SK-N-SH (cell line): ENCODE measurements at regions not wholly inside any gene's neighbourhood (a gene's known extent, or its start where the extent isn't known, plus 50 kb on each side); places are given as distances from the start of the nearest gene placed in this dataset.
"Not testable (repeated sequence)": the region's sequence is repeated elsewhere in the genome, so short reads cannot be mapped to it uniquely, and the experiment has no call there.

Experiments
- CTCF ChIA-PET: fragments of 300-600, 350-600 bp; formaldehyde crosslinking; extraction: SDS; loops from one replicate; lab custom pipeline; 2021; lab: Yijun Ruan, JAX
- POLR2A ChIA-PET: fragments of 350-600 bp; sonication (Branson Sonifier 250); formaldehyde crosslinking; extraction: SDS; loops from one replicate; lab custom pipeline; 2020; ENCODE audit warnings: antibody characterized with exemption, inconsistent platforms; lab: Yijun Ruan, JAX
- DNase-seq: peaks from one replicate; pipeline ENCODE4 v3.0.0; 2012
- H2AFZ ChIP-seq: fragments of 200-600 bp; sonication (generic); 2 replicates; pipeline ENCODE4 v1.8.1; 2016; ENCODE audit warnings: antibody characterized with exemption, mild to moderate bottlenecking, low read depth
- H3F3A ChIP-seq: fragments of 200-600 bp; sonication (generic); replicated peaks from 2 replicates; pipeline ENCODE3; 2016; ENCODE audit warnings: antibody characterized with exemption, mild to moderate bottlenecking; ENCODE audit not compliant: insufficient read depth
- H3K27ac ChIP-seq, 2 experiments: fragments of 200-500 bp in 1 of 2; fragments of 200-600 bp in 1 of 2; sonication (Bioruptor generic) in 1 of 2; sonication (generic), shearing (Covaris generic) in 1 of 2; 2 replicates each; pipeline versions ENCODE4 v1.5.1 to v1.6.1; 2014 to 2016; ENCODE audit warnings: low read depth in 2 of 2, inconsistent platforms in 1 of 2, low read length in 1 of 2, mild to moderate bottlenecking in 1 of 2, mixed read lengths in 1 of 2
- H3K27me3 ChIP-seq: fragments of 200-600 bp; sonication (generic), shearing (Covaris generic); 2 replicates; pipeline ENCODE4 v1.6.1; 2016; ENCODE audit warnings: mixed run types; ENCODE audit not compliant: insufficient read depth
- H3K36me3 ChIP-seq, 2 experiments: fragments of 200-500 bp in 1 of 2; fragments of 200-600 bp in 1 of 2; sonication (Bioruptor generic) in 1 of 2; sonication (generic) in 1 of 2; replicated peaks in 1 of 2; 2 replicates each; pipeline versions ENCODE3 to v1.5.1; 2014 to 2016; ENCODE audit warnings: low read length in 1 of 2, mild to moderate bottlenecking in 1 of 2; ENCODE audit not compliant: insufficient read depth in 2 of 2, control insufficient read depth in 1 of 2
- H3K4me1 ChIP-seq, 2 experiments: fragments of 200-500 bp in 1 of 2; fragments of 200-600 bp in 1 of 2; sonication (Bioruptor generic) in 1 of 2; sonication (generic), shearing (Covaris generic) in 1 of 2; 2 replicates each; pipeline versions ENCODE4 v1.5.1 to v1.6.1; 2014 to 2016; ENCODE audit warnings: low read depth in 1 of 2, low read length in 1 of 2, mixed run types in 1 of 2; ENCODE audit not compliant: insufficient read depth in 2 of 2, control insufficient read depth in 1 of 2
- H3K4me2 ChIP-seq: fragments of 200-600 bp; sonication (generic), shearing (Covaris generic); 2 replicates; pipeline ENCODE4 v1.6.1; 2017; ENCODE audit warnings: mixed run types
- H3K4me3 ChIP-seq, 2 experiments: fragments of 200-500 bp in 1 of 2; fragments of 200-600 bp in 1 of 2; sonication (Bioruptor generic) in 1 of 2; sonication (generic), shearing (Covaris generic) in 1 of 2; 2 replicates each; pipeline versions ENCODE4 v1.5.1 to v1.8.1; 2014 to 2016; ENCODE audit warnings: low read depth in 2 of 2, inconsistent platforms in 1 of 2, low read length in 1 of 2, mild to moderate bottlenecking in 1 of 2, mixed read lengths in 1 of 2, moderate library complexity in 1 of 2
- H3K79me2 ChIP-seq: fragments of 200-600 bp; sonication (generic); 2 replicates; pipeline ENCODE4 v1.8.1; 2017; ENCODE audit warnings: mild to moderate bottlenecking; ENCODE audit not compliant: insufficient read depth
- H3K9ac ChIP-seq: fragments of 200-600 bp; sonication (generic); 2 replicates; pipeline ENCODE4 v1.6.1; 2017; ENCODE audit warnings: mixed run types
- H3K9me2 ChIP-seq: fragments of 200-600 bp; sonication (generic); 2 replicates; pipeline ENCODE4 v1.6.1; 2017; ENCODE audit warnings: mixed run types
- H3K9me3 ChIP-seq: fragments of 200-600 bp; sonication (generic); 2 replicates; pipeline ENCODE4 v1.6.1; 2017; ENCODE audit warnings: mixed run types, mild to moderate bottlenecking, moderate library complexity
- H4K20me1 ChIP-seq: fragments of 200-600 bp; sonication (generic); 2 replicates; pipeline ENCODE4 v1.6.1; 2017; ENCODE audit warnings: mild to moderate bottlenecking, mixed run types; ENCODE audit not compliant: insufficient read depth
- ELF1 ChIP-seq: IDR thresholded peaks from 2 replicates; pipeline ENCODE4 v1.4.0; 2012
- EP300 ChIP-seq, 2 experiments: IDR thresholded peaks; 2 replicates each; pipeline versions ENCODE4 v1.4.0 to v1.6.1; 2012; ENCODE audit warnings: borderline replicate concordance in 1 of 2, low read depth in 1 of 2, low read length in 1 of 2
- EZH2phosphoT487 ChIP-seq: fragments of 200-600 bp; sonication (generic); IDR thresholded peaks from 2 replicates; pipeline ENCODE4 v1.6.1; 2017; ENCODE audit warnings: low read depth, mixed run types, mild to moderate bottlenecking, antibody characterized with exemption, moderate library complexity, borderline replicate concordance
- GABPA ChIP-seq: IDR thresholded peaks from 2 replicates; pipeline ENCODE4 v1.4.0; 2012; ENCODE audit warnings: low read depth, mild to moderate bottlenecking
- GATA2 ChIP-seq: sonication (generic); formaldehyde crosslinking; IDR thresholded peaks from 2 replicates; pipeline ENCODE4 v1.5.0; 2020; ENCODE audit warnings: mild to moderate bottlenecking, missing genetic modification reagents
- MXI1 ChIP-seq: IDR thresholded peaks from 2 replicates; pipeline ENCODE4 v1.6.1; 2012; ENCODE audit warnings: mild to moderate bottlenecking, low read depth, low read length, improper control_type of control experiment
- NFIC ChIP-seq: IDR thresholded peaks from 2 replicates; pipeline ENCODE4 v1.4.0; 2012; ENCODE audit warnings: borderline replicate concordance
- NRF1 ChIP-seq: IDR thresholded peaks from 2 replicates; pipeline ENCODE4 v1.6.1; 2012; ENCODE audit warnings: low read depth, mild to moderate bottlenecking, low read length
- RAD21 ChIP-seq: IDR thresholded peaks from 2 replicates; pipeline ENCODE4 v1.6.1; 2012; ENCODE audit warnings: mild to moderate bottlenecking, low read length
- TCF12 ChIP-seq: IDR thresholded peaks from 2 replicates; pipeline ENCODE4 v1.4.0; 2012
- TEAD4 ChIP-seq: IDR thresholded peaks from 2 replicates; pipeline ENCODE4 v1.4.0; 2012; ENCODE audit warnings: mild to moderate bottlenecking, borderline replicate concordance; ENCODE audit not compliant: insufficient read depth
- YY1 ChIP-seq: IDR thresholded peaks from 2 replicates; pipeline ENCODE4 v1.4.0; 2012; ENCODE audit warnings: low read depth, mild to moderate bottlenecking
- ZBTB33 ChIP-seq: IDR thresholded peaks from 2 replicates; pipeline ENCODE4 v1.4.0; 2012; ENCODE audit warnings: low read depth, borderline replicate concordance
- WGBS: methylation state at CpG from one replicate; pipeline ENCODE4 v1.1.6; 2017; ENCODE audit warnings: low lambda C conversion rate; 5-methylcytosine and 5-hydroxymethylcytosine counted together
- TF ChIP-seq, protein P1 (sequence below): fragments of 150-350 bp; IDR thresholded peaks from 2 replicates; pipeline ENCODE4 v1.6.1; 2016; ENCODE audit warnings: mild to moderate bottlenecking, low read depth, low read length
- TF ChIP-seq, protein P2 (sequence below): IDR thresholded peaks from 2 replicates; pipeline ENCODE4 v1.4.0; 2012; ENCODE audit warnings: low read depth
- TF ChIP-seq, protein P3 (sequence below): IDR thresholded peaks from 2 replicates; pipeline ENCODE4; 2012
- TF ChIP-seq, protein P4 (sequence below): fragments of 150-350 bp; IDR thresholded peaks from 2 replicates; pipeline ENCODE4 v1.6.1; 2017; ENCODE audit warnings: antibody characterized with exemption, low read length, low read depth, borderline replicate concordance

- TF ChIP-seq, protein P1, sequence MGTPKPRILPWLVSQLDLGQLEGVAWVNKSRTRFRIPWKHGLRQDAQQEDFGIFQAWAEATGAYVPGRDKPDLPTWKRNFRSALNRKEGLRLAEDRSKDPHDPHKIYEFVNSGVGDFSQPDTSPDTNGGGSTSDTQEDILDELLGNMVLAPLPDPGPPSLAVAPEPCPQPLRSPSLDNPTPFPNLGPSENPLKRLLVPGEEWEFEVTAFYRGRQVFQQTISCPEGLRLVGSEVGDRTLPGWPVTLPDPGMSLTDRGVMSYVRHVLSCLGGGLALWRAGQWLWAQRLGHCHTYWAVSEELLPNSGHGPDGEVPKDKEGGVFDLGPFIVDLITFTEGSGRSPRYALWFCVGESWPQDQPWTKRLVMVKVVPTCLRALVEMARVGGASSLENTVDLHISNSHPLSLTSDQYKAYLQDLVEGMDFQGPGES = no peak
- TF ChIP-seq, all 33 proteins: peak for 0
These were observed 141.5 kb upstream of the ERG start (continued) for GRCh38 chr21:38639571-38640354.

GRCh38 chr21:38640355-38640742 lies 142.1 kb upstream of the ERG start:
- H3K4me2 ChIP-seq, H3K27ac ChIP-seq, CTCF ChIA-PET, H3K4me3 ChIP-seq, H4K20me1 ChIP-seq, H3K9me2 ChIP-seq, POLR2A ChIA-PET, H2AFZ ChIP-seq, H3K4me1 ChIP-seq, H3K79me2 ChIP-seq, H3K9me3 ChIP-seq, H3K36me3 ChIP-seq, DNase-seq, H3F3A ChIP-seq, H3K9ac ChIP-seq: not testable (repeated sequence)
- H3K27me3 ChIP-seq = peaks cover 24% of the 10 kb centered on the region
- 85% methylated on average over 5 of the region's 5 CpGs for WGBS

DNA sequence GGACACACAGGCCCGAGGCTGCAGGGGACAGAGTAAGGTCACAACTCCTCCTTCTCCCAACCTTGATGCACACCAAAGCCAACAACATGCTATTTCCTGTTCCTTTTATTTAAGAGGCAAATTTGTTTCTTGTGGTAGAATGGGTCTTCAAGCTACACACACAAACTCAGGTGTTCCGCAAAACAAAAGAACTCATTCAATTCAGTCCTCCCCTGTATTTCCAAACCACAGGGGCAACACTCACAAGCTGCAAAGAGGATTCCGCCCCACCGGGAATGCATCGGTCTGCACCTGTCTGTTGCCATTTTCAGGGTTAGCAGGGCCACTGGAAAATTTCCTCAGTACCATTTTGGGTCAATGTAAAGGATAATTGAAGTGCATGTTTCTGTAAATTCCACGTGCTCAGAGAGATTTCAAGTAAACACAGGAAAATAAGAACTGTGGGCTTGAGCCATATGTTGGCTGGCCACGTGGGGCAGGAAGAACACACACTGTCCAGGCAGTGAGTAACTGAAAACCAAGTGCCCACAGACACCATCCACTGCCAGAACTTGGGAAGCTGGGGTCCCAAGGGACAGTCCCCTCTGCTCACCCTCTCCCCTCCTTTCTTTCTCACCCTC lies 145.2 kb upstream of the ERG start:
- Histone ChIP-seq H4K20me1 (no peaks in the 10 kb centered on the region), H3K27me3 (peaks cover 25% of the 10 kb centered on the region), H3K4me2 (no peak overlapping the region), H3K4me1 (peaks cover 0 to 7% of the 10 kb centered on the region in 2 experiments; a peak in 3 of 4 replicates), H2AFZ (no peak overlapping the region), H3K36me3 (no peaks in the 10 kb centered on the region), H3K9me3 (no peaks in the 10 kb centered on the region), H3K9ac (no peak overlapping the region), H3K27ac (no peak overlapping the region), H3F3A (peaks cover 16% of the 10 kb centered on the region), H3K79me2 (no peaks in the 10 kb centered on the region), H3K4me3 (no peak overlapping the region), H3K9me2 (no peaks in the 10 kb centered on the region)
- DNase-seq = no peak
- 64% methylated on average over 7 of the region's 7 CpGs for WGBS
- ChIA-PET POLR2A (no interaction called here), CTCF (interaction anchor here (1.3 kb wide), 1 partner anchor 495 kb away, joined by 3 read pairs; no protein-coding TSS in a partner anchor)
- TF ChIP-seq, protein P2, sequence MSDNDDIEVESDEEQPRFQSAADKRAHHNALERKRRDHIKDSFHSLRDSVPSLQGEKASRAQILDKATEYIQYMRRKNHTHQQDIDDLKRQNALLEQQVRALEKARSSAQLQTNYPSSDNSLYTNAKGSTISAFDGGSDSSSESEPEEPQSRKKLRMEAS = no peak
- no peak for TF ChIP-seq MXI1
- TF ChIP-seq YY1 = no peak
- no peak for TF ChIP-seq NFIC
- TF ChIP-seq, protein P3, sequence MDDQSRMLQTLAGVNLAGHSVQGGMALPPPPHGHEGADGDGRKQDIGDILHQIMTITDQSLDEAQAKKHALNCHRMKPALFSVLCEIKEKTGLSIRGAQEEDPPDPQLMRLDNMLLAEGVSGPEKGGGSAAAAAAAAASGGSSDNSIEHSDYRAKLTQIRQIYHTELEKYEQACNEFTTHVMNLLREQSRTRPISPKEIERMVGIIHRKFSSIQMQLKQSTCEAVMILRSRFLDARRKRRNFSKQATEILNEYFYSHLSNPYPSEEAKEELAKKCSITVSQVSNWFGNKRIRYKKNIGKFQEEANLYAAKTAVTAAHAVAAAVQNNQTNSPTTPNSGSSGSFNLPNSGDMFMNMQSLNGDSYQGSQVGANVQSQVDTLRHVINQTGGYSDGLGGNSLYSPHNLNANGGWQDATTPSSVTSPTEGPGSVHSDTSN = no peak
- no peak for TF ChIP-seq RAD21
- no peak for TF ChIP-seq TCF12
- no peak for TF ChIP-seq GATA2 (CRISPR knock-in tag)
- no peak for TF ChIP-seq ELF1
- TF ChIP-seq EZH2phosphoT487 = no peak
- TF ChIP-seq EP300 (IDR thresholded peaks at IDR 0.05; ENCODE audit: borderline replicate concordance in 1 of 2, low read depth in 1 of 2, low read length in 1 of 2) = no peak
- no peak for TF ChIP-seq NRF1
- TF ChIP-seq TEAD4 = no peak
- TF ChIP-seq ZBTB33 = no peak
- no peak for TF ChIP-seq GABPA
- TF ChIP-seq, protein P4, sequence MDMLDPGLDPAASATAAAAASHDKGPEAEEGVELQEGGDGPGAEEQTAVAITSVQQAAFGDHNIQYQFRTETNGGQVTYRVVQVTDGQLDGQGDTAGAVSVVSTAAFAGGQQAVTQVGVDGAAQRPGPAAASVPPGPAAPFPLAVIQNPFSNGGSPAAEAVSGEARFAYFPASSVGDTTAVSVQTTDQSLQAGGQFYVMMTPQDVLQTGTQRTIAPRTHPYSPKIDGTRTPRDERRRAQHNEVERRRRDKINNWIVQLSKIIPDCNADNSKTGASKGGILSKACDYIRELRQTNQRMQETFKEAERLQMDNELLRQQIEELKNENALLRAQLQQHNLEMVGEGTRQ = no peak
